Activated B cell treated with CpG ODN at 0.5 μM for 24 hours (primary cell): ENCODE measurements at regions not wholly inside any gene's neighbourhood (a gene's known extent, or its start where the extent isn't known, plus 50 kb on each side); places are given as distances from the start of the nearest gene placed in this dataset.

Source experiments
- ATAC-seq: fragments of 200-7000 bp; cut with Tn5 transposase; one replicate; pipeline ENCODE4 v1.10.0; 2021; ENCODE audit warnings: low read depth, mild to moderate bottlenecking, moderate library complexity
- CTCF ChIA-PET: fragments of 350-600 bp; sonication (Branson Sonifier 250); formaldehyde crosslinking; loops from one replicate; lab custom pipeline; 2021; ENCODE audit warnings: antibody characterized with exemption; lab: Charles Lee
- POLR2A ChIA-PET: fragments of 350-600 bp; sonication (Branson Sonifier 250); formaldehyde crosslinking; loops from one replicate; lab custom pipeline; 2021; ENCODE audit warnings: antibody characterized with exemption; lab: Charles Lee
- DNase-seq: peaks from one replicate; pipeline ENCODE4 v3.0.0; 2022
- H3K27ac Mint-ChIP-seq: one replicate; pipeline ENCODE4 v1.8.0; 2020; ENCODE audit warnings: mixed read lengths
- H3K27me3 Mint-ChIP-seq: one replicate; pipeline ENCODE4 v1.8.0; 2021; ENCODE audit warnings: mixed read lengths
- H3K36me3 Mint-ChIP-seq: one replicate; pipeline ENCODE4 v1.8.0; 2021; ENCODE audit warnings: low read depth, mixed read lengths
- H3K4me1 Mint-ChIP-seq: one replicate; pipeline ENCODE4 v1.8.0; 2021; ENCODE audit warnings: mixed read lengths
- H3K4me3 Mint-ChIP-seq: one replicate; pipeline ENCODE4 v1.8.0; 2020; ENCODE audit warnings: mild to moderate bottlenecking, mixed read lengths
- H3K9me3 Mint-ChIP-seq: one replicate; pipeline ENCODE4 v1.8.0; 2020; ENCODE audit warnings: mixed read lengths
- intact Hi-C: fragments of 100-400 bp; cut with micrococcal nuclease; formaldehyde crosslinking; loops from one replicate; pipeline ENCODE4 v1.15.1; 2024
- TF ChIP-seq, protein P1 (sequence below): fragments of 200-600 bp; IDR thresholded peaks from one replicate; pipeline ENCODE4 v1.8.0; 2022; ENCODE audit warnings: antibody characterized with exemption, mild to moderate bottlenecking

DNA sequence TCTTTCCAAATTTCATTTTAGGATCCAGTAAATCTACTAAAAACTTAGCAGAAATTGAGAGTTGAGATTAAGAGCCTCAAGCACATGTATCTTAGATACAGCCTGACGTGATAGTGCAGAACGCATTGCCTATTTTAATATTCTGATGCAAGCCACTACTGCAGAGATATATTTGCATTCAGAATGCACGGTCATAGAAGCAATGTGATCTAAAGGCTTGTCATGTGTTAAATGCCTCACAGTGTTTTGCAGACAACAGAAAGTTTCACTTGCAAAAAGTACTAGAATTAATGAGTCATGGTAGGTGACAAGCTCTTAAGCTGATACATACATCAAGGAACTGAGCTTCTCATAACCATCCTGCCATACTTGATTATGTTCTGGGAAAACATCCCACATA, 886.7 kb upstream of the CHAC2 start:
- no peak overlapping the region for H3K27ac Mint-ChIP-seq

DNA sequence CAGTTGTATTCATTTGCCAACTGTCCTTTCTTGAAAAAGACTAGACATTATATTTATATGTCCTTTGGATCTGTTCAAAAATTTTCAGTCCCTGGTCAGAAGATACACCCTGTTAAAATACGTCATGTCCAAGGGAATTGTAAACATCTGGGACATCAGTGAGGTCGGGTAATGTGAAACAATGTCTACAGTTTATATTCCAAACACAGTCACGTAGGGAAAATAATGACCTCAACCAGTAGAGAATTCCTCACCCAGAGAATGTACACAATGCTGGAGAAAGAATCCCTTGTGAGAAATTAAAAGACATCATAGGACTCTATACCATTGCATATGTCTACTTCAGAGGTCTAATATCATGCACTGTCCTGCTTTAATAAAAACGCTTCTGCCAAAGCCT, 888.0 kb upstream of the CHAC2 start:
- no peak for ATAC-seq
- H3K4me1 Mint-ChIP-seq, result no peaks in the 10 kb centered on the region
- H3K27ac Mint-ChIP-seq, result no peak overlapping the region
- intact Hi-C loops, result no loop called here
- CTCF ChIA-PET, result no interaction called here
- TF ChIP-seq, protein P1, sequence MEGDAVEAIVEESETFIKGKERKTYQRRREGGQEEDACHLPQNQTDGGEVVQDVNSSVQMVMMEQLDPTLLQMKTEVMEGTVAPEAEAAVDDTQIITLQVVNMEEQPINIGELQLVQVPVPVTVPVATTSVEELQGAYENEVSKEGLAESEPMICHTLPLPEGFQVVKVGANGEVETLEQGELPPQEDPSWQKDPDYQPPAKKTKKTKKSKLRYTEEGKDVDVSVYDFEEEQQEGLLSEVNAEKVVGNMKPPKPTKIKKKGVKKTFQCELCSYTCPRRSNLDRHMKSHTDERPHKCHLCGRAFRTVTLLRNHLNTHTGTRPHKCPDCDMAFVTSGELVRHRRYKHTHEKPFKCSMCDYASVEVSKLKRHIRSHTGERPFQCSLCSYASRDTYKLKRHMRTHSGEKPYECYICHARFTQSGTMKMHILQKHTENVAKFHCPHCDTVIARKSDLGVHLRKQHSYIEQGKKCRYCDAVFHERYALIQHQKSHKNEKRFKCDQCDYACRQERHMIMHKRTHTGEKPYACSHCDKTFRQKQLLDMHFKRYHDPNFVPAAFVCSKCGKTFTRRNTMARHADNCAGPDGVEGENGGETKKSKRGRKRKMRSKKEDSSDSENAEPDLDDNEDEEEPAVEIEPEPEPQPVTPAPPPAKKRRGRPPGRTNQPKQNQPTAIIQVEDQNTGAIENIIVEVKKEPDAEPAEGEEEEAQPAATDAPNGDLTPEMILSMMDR, result no peak
- POLR2A ChIA-PET, result no interaction called here
- no peak for DNase-seq
- H3K9me3 Mint-ChIP-seq, result no peaks in the 10 kb centered on the region
- no peaks in the 10 kb centered on the region for H3K27me3 Mint-ChIP-seq
- H3K36me3 Mint-ChIP-seq, result no peaks in the 10 kb centered on the region
- no peak overlapping the region for H3K4me3 Mint-ChIP-seq

More for the DNA sequence above, 886.7 kb upstream of the CHAC2 start:
- DNase-seq (no peak), ATAC-seq (no peak)
- Mint-ChIP-seq H3K4me1 (no peaks in the 10 kb centered on the region), H3K36me3 (no peaks in the 10 kb centered on the region), H3K27me3 (no peaks in the 10 kb centered on the region), H3K4me3 (no peak overlapping the region), H3K9me3 (no peaks in the 10 kb centered on the region)
- POLR2A ChIA-PET, result no interaction called here
- TF ChIP-seq, protein P1, result no peak
- CTCF ChIA-PET, result no interaction called here
- intact Hi-C loops, result no loop called here

DNA sequence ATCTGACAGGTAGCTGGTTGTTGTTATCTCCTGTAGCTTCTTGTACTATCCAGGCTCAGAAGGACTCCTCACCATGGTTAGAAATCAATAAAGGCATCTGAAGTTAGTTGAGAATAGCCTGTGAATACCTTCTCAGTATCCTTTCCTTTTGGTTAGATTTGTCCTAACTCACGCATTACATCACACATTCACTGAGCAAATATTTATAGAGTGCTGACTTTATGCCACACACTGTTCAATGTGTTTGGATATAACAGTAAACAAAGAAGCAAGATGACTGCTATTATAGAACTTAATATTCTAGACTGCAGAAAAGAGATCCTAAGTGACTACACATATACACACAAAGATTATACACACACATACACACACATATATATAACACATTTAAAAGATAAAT, 889.9 kb upstream of the CHAC2 start:
- no peak overlapping the region for H3K27ac Mint-ChIP-seq
- no peaks in the 10 kb centered on the region for H3K9me3 Mint-ChIP-seq

DNA sequence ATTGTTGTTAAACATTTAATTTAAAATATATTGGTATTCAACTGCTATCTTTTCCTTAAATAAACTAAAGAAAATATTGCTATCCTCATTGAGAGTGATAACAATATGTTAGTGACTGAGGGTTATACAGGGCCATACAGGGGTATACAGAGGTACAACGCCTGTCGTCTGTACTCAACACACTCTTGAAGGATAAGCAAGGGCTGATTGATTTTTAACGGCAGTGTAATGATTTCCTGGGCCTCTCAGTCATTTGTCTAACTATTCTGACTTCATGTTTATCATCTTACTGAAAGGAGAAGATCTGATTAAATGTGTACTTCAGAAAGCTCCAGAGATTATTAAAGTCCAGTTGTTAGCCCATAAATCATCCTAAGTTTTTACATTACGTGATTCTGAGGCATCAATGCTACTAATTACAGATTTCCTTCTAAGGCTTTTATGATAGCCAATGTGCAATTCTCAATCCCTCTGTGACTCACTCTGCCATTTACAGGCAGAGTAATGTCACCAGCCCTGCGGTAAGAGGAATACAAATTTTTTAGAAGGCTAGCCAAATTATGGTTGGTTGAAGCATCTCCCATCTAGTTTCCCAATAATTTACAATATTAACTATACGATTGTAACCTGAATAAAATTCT, 893.0 kb upstream of the CHAC2 start:
- TF ChIP-seq, protein P1, result no peak
- intact Hi-C loops, result no loop called here
- no peaks in the 10 kb centered on the region for H3K27me3 Mint-ChIP-seq

More for the DNA sequence above, 889.9 kb upstream of the CHAC2 start:
- intact Hi-C loops, result no loop called here
- Mint-ChIP-seq H3K4me1 (no peaks in the 10 kb centered on the region), H3K36me3 (no peaks in the 10 kb centered on the region), H3K27me3 (no peaks in the 10 kb centered on the region), H3K4me3 (no peak overlapping the region)
- TF ChIP-seq, protein P1, result no peak
- DNase-seq (no peak), ATAC-seq (no peak)
- CTCF ChIA-PET, result no interaction called here
- POLR2A ChIA-PET, result no interaction called here

DNA sequence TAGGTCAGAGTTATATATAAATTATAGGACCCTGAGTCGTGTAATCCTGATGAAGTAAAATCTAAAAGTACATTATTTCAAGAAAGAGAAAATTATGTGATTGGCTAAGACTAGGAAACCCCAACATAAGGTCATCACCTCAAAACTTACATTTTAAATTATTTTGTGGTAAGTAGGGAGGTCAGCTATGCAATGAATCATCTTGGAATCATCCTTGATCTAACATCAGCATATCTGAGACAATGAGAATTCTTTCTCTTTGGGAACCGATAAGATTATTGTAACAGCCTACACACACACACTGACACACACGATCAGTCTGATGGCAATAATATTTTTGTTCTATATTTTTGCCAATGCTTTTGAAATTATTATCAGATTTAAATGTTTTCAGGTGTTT, 904.8 kb upstream of the CHAC2 start:
- Mint-ChIP-seq H3K9me3 (peaks cover 7% of the 10 kb centered on the region), H3K27ac (no peak overlapping the region), H3K4me3 (no peak overlapping the region), H3K36me3 (no peaks in the 10 kb centered on the region), H3K27me3 (no peaks in the 10 kb centered on the region), H3K4me1 (no peaks in the 10 kb centered on the region)
- TF ChIP-seq, protein P1, result no peak
- POLR2A ChIA-PET, result no interaction called here
- CTCF ChIA-PET, result no interaction called here
- intact Hi-C loops, result no loop called here
- no peak for DNase-seq
- no peak for ATAC-seq

More for the DNA sequence above, 893.0 kb upstream of the CHAC2 start:
- no peaks in the 10 kb centered on the region for H3K9me3 Mint-ChIP-seq
- no peak overlapping the region for H3K4me3 Mint-ChIP-seq
- no peaks in the 10 kb centered on the region for H3K36me3 Mint-ChIP-seq
- ATAC-seq (no peak), DNase-seq (no peak)
- H3K4me1 Mint-ChIP-seq, result no peaks in the 10 kb centered on the region
- no peak overlapping the region for H3K27ac Mint-ChIP-seq
- CTCF ChIA-PET, result no interaction called here
- POLR2A ChIA-PET, result no interaction called here
